Liver (tissue), 8 donors: ENCODE measurements at regions not wholly inside any gene's neighbourhood (a gene's known extent, or its start where the extent isn't known, plus 50 kb on each side); places are given as distances from the start of the nearest gene placed in this dataset.
"Not testable (repeated sequence)": the region's sequence is repeated elsewhere in the genome, so short reads cannot be mapped to it uniquely, and the experiment has no call there.

Experiments
- DNase-seq: peaks from one replicate; pipeline ENCODE4 v3.0.0-alpha.2; 2017; ENCODE audit warnings: low spot score
- H3K27ac ChIP-seq, 2 donors: one replicate each; pipeline ENCODE4 v1.7.0; 2013; ENCODE audit warnings: inconsistent platforms in 2 of 2, low read length in 2 of 2, control low read depth in 1 of 2, low read depth in 1 of 2, mild to moderate bottlenecking in 1 of 2
- H3K27me3 ChIP-seq, 4 donors: one replicate each; pipeline versions ENCODE4 v1.6.1 to v1.7.0; 2013; ENCODE audit warnings: low read length in 3 of 4, inconsistent platforms in 1 of 4, mild to moderate bottlenecking in 1 of 4, moderate library complexity in 1 of 4; ENCODE audit not compliant: control insufficient read depth in 4 of 4, insufficient read depth in 4 of 4
- H3K36me3 ChIP-seq, 4 donors: one replicate each; pipeline versions ENCODE4 v1.6.1 to v1.7.0; 2013; ENCODE audit warnings: low read length in 3 of 4, mild to moderate bottlenecking in 3 of 4, low read depth in 1 of 4, moderate library complexity in 1 of 4; ENCODE audit not compliant: control insufficient read depth in 4 of 4, insufficient read depth in 3 of 4
- H3K4me1 ChIP-seq, 4 donors: one replicate each; pipeline versions ENCODE4 v1.6.1 to v1.7.0; 2013; ENCODE audit warnings: low read length in 3 of 4, mild to moderate bottlenecking in 3 of 4, moderate library complexity in 1 of 4; ENCODE audit not compliant: control insufficient read depth in 4 of 4, insufficient read depth in 4 of 4
- H3K4me3 ChIP-seq, 3 donors: one replicate each; pipeline versions ENCODE4 v1.6.1 to v1.7.0; 2013; ENCODE audit warnings: low read length in 3 of 3, control low read depth in 1 of 3, low read depth in 1 of 3, mild to moderate bottlenecking in 1 of 3
- H3K9ac ChIP-seq, 2 donors: one replicate each; pipeline ENCODE4 v1.7.0; 2013; ENCODE audit warnings: low read length in 2 of 2, mild to moderate bottlenecking in 2 of 2, moderate library complexity in 2 of 2, control low read depth in 1 of 2, low read depth in 1 of 2
- H3K9me3 ChIP-seq, 4 donors: one replicate each; pipeline versions ENCODE4 v1.6.1 to v1.7.0; 2013; ENCODE audit warnings: low read length in 3 of 4; ENCODE audit not compliant: control insufficient read depth in 4 of 4
- EGR1 ChIP-seq, 2 donors: IDR thresholded peaks; 2 replicates each; pipeline ENCODE4 v1.6.1; 2016 to 2018; ENCODE audit warnings: antibody characterized with exemption in 2 of 2, low read depth in 2 of 2
- FOXA1 ChIP-seq: IDR thresholded peaks from 2 replicates; pipeline ENCODE4 v1.6.1; 2016; ENCODE audit warnings: antibody characterized with exemption
- FOXA2 ChIP-seq: IDR thresholded peaks from 2 replicates; pipeline ENCODE4 v1.6.1; 2016; ENCODE audit warnings: antibody characterized with exemption
- GABPA ChIP-seq, 2 donors: IDR thresholded peaks in 1 of 2; conservative IDR thresholded peaks in 1 of 2; 2 replicates each; pipeline ENCODE4 v1.6.1; 2016; ENCODE audit warnings: antibody characterized with exemption in 2 of 2, mild to moderate bottlenecking in 1 of 2, moderate library complexity in 1 of 2
- HNF4A ChIP-seq, 2 donors: conservative IDR thresholded peaks; 2 replicates each; pipeline ENCODE4 v1.6.1; 2016; ENCODE audit warnings: antibody characterized with exemption in 2 of 2, mild to moderate bottlenecking in 2 of 2
- HNF4G ChIP-seq: IDR thresholded peaks from 2 replicates; pipeline ENCODE4 v1.6.1; 2016; ENCODE audit warnings: antibody characterized with exemption
- JUND ChIP-seq, 2 donors: IDR thresholded peaks; 2 replicates each; pipeline ENCODE4 v1.6.1; 2016; ENCODE audit warnings: antibody characterized with exemption in 2 of 2
- MAX ChIP-seq: IDR thresholded peaks from 2 replicates; pipeline ENCODE4 v1.6.1; 2016; ENCODE audit warnings: antibody characterized with exemption
- NR2F2 ChIP-seq: IDR thresholded peaks from 2 replicates; pipeline ENCODE4 v1.6.1; 2016; ENCODE audit warnings: antibody characterized with exemption
- RAD21 ChIP-seq, 2 donors: IDR thresholded peaks; 2 replicates each; pipeline ENCODE4 v1.6.1; 2016; ENCODE audit warnings: antibody characterized with exemption in 2 of 2, mild to moderate bottlenecking in 2 of 2
- RXRA ChIP-seq, 2 donors: IDR thresholded peaks; 2 replicates each; pipeline ENCODE4 v1.6.1; 2017 to 2018; ENCODE audit warnings: antibody characterized with exemption in 2 of 2, mild to moderate bottlenecking in 1 of 2
- SP1 ChIP-seq: IDR thresholded peaks from 2 replicates; pipeline ENCODE4 v1.6.1; 2018; ENCODE audit warnings: antibody characterized with exemption, mild to moderate bottlenecking
- TAF1 ChIP-seq: conservative IDR thresholded peaks from 2 replicates; pipeline ENCODE4 v1.6.1; 2016; ENCODE audit warnings: antibody characterized with exemption, mild to moderate bottlenecking
- YY1 ChIP-seq: IDR thresholded peaks from 2 replicates; pipeline ENCODE4 v1.6.1; 2016; ENCODE audit warnings: antibody characterized with exemption, mild to moderate bottlenecking
- ZBTB33 ChIP-seq: IDR thresholded peaks from 2 replicates; pipeline ENCODE4 v1.6.1; 2016; ENCODE audit warnings: antibody characterized with exemption
- WGBS: extraction: QIAGEN DNeasy Blood & Tissue Kit; methylation state at CpG from one replicate; pipeline ENCODE4 v1.1.7; 2013; 5-methylcytosine and 5-hydroxymethylcytosine counted together
- TF ChIP-seq, protein P1 (sequence below): IDR thresholded peaks from 2 replicates; pipeline ENCODE4 v1.6.1; 2016; ENCODE audit warnings: antibody characterized with exemption
- TF ChIP-seq, protein P2 (sequence below): fragments of 150-350 bp; IDR thresholded peaks from 2 replicates; pipeline ENCODE4 v1.5.1; 2017; ENCODE audit warnings: improper control_type of control experiment, low read depth, low read length; ENCODE audit not compliant: missing input control
- TF ChIP-seq, protein P3 (sequence below): IDR thresholded peaks from 2 replicates; pipeline ENCODE4 v1.6.1; 2016; ENCODE audit warnings: antibody characterized with exemption, mild to moderate bottlenecking
- donor health status: healthy.
- donor health status: healthy.
- donor health status: healthy.
- donor health status: healthy.
- donor health status: healthy.

DNA sequence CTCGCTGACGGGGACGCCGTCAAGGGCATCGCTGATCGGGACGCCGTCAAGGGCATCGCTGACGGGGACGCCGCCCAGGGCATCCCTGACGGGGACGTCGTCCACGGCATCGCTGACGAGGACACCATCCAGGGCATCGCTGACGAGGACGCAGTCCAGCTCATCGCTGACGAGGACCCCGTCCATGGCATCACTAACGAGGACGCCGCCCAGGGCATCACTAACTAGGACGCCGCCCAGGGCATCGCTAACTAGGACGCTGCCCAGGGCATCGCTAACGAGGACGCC, 945.2 kb downstream of the TUBA3C start (continued):
- TF ChIP-seq, protein P1, sequence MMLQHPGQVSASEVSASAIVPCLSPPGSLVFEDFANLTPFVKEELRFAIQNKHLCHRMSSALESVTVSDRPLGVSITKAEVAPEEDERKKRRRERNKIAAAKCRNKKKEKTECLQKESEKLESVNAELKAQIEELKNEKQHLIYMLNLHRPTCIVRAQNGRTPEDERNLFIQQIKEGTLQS = no peak
- no peak for TF ChIP-seq SP1

DNA sequence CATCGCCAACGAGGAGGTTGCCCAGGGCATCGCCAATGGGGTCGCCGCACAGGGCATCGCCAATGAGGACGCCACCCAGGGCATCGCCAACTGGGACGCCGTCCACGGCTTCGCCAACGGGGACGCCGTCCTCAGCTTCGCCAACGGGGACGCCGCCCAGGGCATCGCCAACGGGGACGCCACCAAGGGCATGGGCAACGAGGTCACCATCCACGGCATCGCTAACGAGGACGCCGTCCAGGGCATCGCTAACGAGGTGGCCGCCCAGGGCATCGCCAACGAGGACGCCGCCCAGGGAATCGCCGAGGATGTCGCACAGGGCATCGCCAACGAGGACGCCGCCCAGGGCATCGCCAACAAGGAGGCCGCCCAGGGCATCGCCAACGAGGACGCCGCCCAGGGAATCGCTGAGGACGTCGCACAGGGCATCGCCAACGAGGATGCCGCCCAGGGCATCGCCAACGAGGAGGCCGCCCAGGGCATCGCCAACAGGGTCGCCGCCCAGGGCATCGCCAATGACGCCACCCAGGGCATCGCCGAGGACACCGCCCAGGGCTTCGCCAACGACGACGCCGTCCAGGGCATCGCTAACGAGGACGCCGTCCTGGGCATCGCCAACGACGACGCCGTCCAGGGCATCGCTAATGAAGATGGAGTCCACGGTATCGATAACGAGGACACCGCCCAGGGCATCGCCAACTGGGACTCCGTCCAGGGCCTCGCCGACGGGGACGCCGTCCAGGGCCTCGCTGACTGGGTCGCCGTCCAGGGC, 945.7 kb downstream of the TUBA3C start:
- Histone ChIP-seq H3K9me3 (peaks cover 0 to 3% (median 1%) of the 10 kb centered on the region in 4 donors), H3K36me3 (no peaks in the 10 kb centered on the region), H3K9ac (no peak overlapping the region), H3K4me1 (no peaks in the 10 kb centered on the region), H3K27me3 (no peaks in the 10 kb centered on the region), H3K4me3 (no peak overlapping the region), H3K27ac (no peak overlapping the region)
- TF ChIP-seq RXRA (IDR thresholded peaks at IDR 0.05) (no peak), HNF4G (no peak), JUND (IDR thresholded peaks at IDR 0.05) (no peak), RAD21 (IDR thresholded peaks at IDR 0.05) (no peak), EGR1 (IDR thresholded peaks at IDR 0.05; ENCODE audit: low read depth in 2 of 2) (no peak)
- DNase-seq = no peak
- WGBS = 97% methylated on average over 94 of the region's 94 CpGs

DNA sequence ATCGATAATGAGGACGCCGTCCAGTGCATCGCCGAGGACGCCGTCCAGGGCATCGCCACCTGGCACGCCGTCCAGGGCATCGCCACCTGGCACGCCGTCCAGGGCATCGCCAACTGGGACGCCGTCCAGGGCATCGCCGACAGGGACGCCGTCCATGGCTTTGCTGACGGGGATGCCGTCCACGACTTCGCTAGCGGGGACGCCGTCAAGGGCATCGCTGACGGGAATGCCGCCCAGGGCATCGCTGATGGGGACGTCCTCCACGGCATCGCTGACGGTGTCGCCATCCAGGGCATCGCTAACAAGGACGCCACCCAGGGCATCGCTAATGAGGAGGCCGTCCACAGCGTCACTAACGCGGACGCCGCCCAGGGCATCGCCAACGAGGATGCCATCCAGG, 946.5 kb downstream of the TUBA3C start:
- Histone ChIP-seq H3K4me1 (no peaks in the 10 kb centered on the region), H3K9ac (no peak overlapping the region), H3K27ac (no peak overlapping the region), H3K9me3 (peaks cover 0 to 3% (median 1%) of the 10 kb centered on the region in 4 donors), H3K36me3 (no peaks in the 10 kb centered on the region), H3K27me3 (no peaks in the 10 kb centered on the region), H3K4me3 (no peak overlapping the region)
- DNase-seq = no peak
- no peak for TF ChIP-seq RAD21 (IDR thresholded peaks at IDR 0.05)
- no peak for TF ChIP-seq EGR1 (IDR thresholded peaks at IDR 0.05; ENCODE audit: low read depth in 2 of 2)
- TF ChIP-seq FOXA2 = no peak
- TF ChIP-seq NR2F2 = no peak
- TF ChIP-seq, protein P2, sequence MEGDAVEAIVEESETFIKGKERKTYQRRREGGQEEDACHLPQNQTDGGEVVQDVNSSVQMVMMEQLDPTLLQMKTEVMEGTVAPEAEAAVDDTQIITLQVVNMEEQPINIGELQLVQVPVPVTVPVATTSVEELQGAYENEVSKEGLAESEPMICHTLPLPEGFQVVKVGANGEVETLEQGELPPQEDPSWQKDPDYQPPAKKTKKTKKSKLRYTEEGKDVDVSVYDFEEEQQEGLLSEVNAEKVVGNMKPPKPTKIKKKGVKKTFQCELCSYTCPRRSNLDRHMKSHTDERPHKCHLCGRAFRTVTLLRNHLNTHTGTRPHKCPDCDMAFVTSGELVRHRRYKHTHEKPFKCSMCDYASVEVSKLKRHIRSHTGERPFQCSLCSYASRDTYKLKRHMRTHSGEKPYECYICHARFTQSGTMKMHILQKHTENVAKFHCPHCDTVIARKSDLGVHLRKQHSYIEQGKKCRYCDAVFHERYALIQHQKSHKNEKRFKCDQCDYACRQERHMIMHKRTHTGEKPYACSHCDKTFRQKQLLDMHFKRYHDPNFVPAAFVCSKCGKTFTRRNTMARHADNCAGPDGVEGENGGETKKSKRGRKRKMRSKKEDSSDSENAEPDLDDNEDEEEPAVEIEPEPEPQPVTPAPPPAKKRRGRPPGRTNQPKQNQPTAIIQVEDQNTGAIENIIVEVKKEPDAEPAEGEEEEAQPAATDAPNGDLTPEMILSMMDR = no peak
- no peak for TF ChIP-seq RXRA (IDR thresholded peaks at IDR 0.05)
- no peak for TF ChIP-seq MAX
- no peak for TF ChIP-seq SP1
- TF ChIP-seq, protein P1 = no peak
- TF ChIP-seq HNF4G = no peak
- TF ChIP-seq, protein P3, sequence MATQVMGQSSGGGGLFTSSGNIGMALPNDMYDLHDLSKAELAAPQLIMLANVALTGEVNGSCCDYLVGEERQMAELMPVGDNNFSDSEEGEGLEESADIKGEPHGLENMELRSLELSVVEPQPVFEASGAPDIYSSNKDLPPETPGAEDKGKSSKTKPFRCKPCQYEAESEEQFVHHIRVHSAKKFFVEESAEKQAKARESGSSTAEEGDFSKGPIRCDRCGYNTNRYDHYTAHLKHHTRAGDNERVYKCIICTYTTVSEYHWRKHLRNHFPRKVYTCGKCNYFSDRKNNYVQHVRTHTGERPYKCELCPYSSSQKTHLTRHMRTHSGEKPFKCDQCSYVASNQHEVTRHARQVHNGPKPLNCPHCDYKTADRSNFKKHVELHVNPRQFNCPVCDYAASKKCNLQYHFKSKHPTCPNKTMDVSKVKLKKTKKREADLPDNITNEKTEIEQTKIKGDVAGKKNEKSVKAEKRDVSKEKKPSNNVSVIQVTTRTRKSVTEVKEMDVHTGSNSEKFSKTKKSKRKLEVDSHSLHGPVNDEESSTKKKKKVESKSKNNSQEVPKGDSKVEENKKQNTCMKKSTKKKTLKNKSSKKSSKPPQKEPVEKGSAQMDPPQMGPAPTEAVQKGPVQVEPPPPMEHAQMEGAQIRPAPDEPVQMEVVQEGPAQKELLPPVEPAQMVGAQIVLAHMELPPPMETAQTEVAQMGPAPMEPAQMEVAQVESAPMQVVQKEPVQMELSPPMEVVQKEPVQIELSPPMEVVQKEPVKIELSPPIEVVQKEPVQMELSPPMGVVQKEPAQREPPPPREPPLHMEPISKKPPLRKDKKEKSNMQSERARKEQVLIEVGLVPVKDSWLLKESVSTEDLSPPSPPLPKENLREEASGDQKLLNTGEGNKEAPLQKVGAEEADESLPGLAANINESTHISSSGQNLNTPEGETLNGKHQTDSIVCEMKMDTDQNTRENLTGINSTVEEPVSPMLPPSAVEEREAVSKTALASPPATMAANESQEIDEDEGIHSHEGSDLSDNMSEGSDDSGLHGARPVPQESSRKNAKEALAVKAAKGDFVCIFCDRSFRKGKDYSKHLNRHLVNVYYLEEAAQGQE = no peak
- no peak for TF ChIP-seq JUND (IDR thresholded peaks at IDR 0.05)
- TF ChIP-seq HNF4A (conservative IDR thresholded peaks at IDR 0.05) = no peak
- TF ChIP-seq ZBTB33 = no peak
- no peak for TF ChIP-seq GABPA (IDR thresholded peaks at IDR 0.05 in 1 of 2, conservative IDR thresholded peaks at IDR 0.05 in 1 of 2)
- no peak for TF ChIP-seq TAF1
- no peak for TF ChIP-seq YY1
- no peak for TF ChIP-seq FOXA1
- WGBS = 97% methylated on average over 47 of the region's 47 CpGs

DNA sequence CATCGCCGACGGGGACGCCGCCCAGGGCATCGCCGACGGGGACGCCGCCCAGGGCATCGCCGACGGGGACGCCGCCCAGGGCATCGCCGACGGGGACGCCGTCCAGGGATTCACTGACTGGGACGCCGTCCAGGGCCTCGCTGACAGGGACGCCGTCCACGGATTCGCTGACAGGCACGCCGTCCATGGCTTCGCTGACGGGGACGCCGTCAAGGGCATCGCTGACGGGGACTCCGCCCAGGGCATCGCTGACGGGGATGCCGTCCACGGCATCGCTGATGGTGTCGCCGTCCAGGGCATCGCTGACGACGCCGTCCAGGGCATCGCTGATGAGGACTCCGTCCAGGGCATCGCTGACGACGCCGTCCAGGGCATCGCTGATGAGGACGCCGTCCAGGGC, 947.2 kb downstream of the TUBA3C start:
- not testable (repeated sequence) for H3K27me3 ChIP-seq, H3K27ac ChIP-seq, H3K4me1 ChIP-seq, H3K4me3 ChIP-seq, H3K9ac ChIP-seq, H3K9me3 ChIP-seq, DNase-seq, H3K36me3 ChIP-seq
- WGBS = 98% methylated on average over 56 of the region's 56 CpGs
